ENCODE measurements at regions not wholly inside any gene's neighbourhood (a gene's known extent, or its start where the extent isn't known, plus 50 kb on each side); places are given as distances from the start of the nearest gene placed in this dataset.

GRCh38 chr6:50925548-50925947 lies 106.9 kb downstream of the TFAP2B start:
- TF ChIP-seq CTCF (IDR thresholded peaks at IDR 0.05) = no peak
- no peak for TF ChIP-seq POLR2A (IDR thresholded peaks at IDR 0.05)

Measured in prostate gland (tissue), 2 donors.